Epithelial cell of prostate (primary cell): ENCODE measurements at regions not wholly inside any gene's neighbourhood (a gene's known extent, or its start where the extent isn't known, plus 50 kb on each side); places are given as distances from the start of the nearest gene placed in this dataset.

Source experiments
- DNase-seq: peaks from one replicate; pipeline ENCODE4 v3.0.0-alpha.2; 2011; ENCODE audit warnings: low read depth, low spot score
- H3K27ac ChIP-seq: fragments of 450-650 bp; 2 replicates; pipeline ENCODE4 v1.5.1; 2017; ENCODE audit warnings: mild to moderate bottlenecking

DNA sequence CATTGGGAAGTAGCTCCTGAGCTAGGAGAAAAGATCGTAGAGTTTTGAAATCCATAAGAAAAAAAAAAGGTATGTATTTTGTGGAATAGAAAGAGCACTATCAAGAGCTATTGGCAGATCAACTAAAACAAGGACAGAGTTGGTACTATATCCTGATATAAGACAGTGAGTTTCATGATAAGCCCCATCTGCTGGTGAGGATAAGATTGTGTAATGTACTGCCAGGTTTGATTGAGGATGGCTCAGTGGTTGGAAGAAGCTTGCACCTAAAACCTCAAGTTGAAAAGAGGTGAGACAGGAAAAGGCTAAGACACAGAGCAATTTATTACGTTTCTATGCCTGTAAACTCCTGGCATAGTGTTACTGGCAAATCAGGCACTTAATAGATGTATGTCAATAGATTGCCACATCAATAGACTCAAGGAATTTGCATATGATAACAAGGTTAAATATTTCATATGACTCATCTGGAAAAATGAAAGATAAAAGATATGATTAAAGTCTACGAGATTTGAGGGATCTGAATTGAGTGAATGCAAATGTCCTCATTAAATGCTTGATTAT is 525.6 kb downstream of the FLRT2 start:
- DNase-seq, result no peak
- H3K27ac ChIP-seq, result no peak overlapping the region

DNA sequence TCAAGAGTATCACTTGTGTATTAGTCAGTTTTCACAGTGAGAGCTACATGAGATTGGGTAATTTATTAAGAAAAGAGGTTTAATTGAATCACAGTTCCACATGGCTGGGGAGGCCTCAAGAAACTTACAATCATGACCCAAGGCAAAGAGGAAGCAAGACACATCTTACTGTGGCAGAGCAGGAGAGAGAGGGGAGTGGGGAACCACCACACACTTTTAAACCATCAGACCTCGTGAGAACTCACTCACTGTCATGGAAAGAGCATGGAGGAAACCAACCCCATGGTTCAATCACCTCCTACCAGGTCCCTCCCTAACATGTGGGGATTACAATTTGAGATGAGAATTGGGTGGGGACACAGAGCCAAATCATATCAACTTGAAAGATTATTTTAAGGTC is 522.9 kb downstream of the FLRT2 start:
- DNase-seq, result no peak
- H3K27ac ChIP-seq, result no peak overlapping the region

DNA sequence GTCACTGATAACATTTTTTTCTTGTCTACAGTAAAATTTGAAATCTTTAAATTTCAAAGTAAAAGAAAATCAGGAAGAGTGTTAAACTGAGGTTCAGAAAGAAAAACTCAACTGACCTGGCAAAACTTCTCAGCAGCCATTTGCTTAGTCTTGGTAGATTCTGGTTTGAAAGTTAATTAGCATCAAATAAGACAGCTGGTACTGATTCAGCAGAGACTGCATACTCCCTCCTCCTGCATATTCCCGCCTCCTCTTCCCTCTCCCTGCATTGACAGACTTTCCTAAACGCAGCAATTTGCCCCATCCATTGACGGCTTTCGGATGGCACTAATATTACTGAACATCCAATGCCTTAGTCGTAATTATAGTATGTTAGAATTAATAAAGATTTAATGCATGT is 520.8 kb downstream of the FLRT2 start:
- DNase-seq, result no peak
- no peak overlapping the region for H3K27ac ChIP-seq

DNA sequence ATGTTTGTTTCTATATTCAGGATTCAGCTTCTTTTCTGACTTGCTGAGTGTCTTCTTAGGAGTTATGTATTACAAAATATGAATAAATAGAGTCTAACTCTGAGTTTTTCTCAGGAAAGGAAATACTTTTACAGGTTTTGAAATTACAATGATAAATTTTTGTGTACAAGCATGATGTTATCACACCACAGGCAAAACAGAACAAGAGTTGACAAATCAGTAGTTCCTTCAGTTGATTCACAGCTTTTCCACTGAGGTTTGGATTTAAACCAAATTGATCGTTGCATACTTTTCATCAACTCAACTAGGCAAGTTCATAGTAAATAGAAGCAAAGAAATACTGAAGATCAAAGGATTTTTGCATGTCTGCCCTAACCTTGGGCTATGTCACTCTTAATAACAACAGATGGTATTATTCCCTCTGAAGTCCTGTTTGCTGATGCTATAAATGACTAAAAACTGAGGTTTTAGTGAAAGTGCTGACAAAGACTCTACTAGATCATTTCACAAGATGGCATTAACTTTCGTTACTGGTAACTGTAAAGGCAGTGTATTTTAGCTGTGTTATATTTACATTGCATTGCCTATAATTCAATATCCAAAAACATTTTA is 520.2 kb downstream of the FLRT2 start:
- no peak for DNase-seq
- no peak overlapping the region for H3K27ac ChIP-seq

DNA sequence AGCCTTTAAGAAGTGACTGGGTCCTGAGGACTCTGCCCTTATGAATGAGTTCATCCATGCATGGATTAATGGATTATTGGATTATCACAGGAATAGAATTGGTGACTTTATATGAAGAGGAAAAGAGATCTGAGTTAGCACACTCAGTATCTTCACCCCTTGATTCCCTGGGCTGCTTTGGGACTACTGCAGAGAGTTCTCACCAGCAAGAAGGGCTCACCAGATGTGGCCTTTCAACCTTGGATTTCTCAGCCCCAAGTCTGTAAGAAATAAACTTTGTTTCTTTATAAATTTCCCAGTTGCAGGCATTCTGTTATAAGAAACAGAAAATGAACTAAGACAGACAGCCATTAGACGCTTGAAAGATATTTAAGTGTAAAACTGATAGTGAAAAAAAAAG is 509.2 kb downstream of the FLRT2 start:
- DNase-seq, result no peak
- no peak overlapping the region for H3K27ac ChIP-seq

DNA sequence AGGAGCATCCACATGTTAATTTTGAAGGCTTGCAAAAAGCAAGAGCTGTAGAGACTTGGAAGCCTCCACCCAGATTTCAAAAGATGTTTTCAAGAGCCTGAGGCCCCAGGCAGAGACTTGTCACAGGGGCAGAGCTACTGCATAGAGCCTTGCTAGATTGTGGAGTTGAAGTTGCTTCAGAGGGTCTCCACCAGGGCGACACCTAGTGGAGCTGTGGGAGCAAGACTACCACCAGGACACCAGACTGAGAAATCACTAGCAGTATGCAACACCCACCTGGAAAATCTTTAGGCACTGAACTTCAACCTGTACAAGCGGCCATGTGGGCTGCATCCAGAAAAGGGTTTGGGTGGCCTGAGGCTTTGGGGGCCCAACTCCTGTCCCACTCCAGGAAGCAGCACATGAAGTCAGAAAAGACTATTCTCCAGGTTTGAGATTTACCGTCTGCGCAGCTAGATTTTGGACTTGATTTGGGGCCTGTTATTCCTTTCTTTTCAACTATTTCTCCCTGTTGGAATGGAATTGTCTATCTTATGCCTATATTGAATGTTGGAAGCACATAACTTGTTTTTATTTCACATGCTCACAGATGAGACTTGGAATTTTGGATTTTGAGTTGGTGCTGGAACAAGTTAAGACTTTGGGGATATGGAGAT is 508.6 kb downstream of the FLRT2 start:
- peak; percentile 14 for DNase-seq
- no peak overlapping the region for H3K27ac ChIP-seq

DNA sequence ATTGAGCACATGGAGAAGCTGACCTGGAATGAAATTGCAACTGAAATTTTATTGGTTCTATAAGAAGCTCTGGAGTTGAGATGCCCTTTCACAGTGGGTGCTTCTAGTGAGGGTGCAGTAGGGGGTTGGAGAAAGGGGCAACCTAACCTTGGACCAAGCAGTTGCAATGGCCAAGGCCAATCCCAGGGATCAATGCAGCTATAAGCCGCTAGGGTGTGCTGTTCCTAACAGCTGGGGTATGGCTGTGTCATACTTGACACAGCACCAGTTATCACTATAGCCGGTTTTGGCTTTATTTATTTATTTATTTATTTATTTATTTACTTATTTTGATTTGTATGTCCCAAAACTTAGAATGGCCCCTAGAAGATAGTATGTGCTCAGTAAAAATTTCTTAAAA is 505.9 kb downstream of the FLRT2 start:
- no peak for DNase-seq
- H3K27ac ChIP-seq, result no peak overlapping the region

DNA sequence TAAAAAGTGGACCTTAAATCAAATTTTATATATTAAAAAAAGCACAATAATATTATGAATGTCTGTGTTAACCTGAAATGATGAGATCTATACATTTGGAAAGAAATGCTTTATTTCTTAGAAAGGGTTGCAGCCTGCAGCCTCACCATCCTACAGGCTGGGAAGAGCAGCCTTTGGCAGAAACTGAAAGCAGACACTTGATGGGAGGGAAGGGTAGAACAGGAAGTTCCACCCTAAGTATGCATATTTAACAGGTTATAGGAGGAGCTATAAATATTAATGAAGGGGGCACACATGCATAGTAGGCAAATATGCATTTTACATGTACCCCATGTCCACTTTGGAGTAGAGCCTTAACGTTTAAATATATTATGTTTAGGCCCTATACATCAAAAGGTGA is 498.0 kb downstream of the FLRT2 start:
- H3K27ac ChIP-seq, result no peak overlapping the region
- no peak for DNase-seq

DNA sequence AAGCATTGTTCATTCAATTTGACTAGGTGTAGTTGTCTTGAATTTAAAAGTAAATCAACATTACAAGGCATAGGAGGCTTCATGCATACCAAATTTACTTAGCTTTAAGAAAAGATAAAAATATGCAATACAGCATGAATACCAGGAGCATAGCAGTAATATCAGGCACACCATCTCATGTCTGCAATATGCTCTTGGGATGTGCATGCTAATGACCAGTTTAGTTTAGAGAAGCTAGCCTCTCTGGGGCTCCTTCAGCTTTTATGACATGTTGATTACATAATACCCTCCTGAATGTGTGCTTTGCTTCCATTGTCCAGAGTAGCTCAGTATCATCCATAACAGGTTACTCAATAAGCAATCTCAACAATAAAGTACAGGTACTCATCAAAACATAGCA is 497.2 kb downstream of the FLRT2 start:
- no peak overlapping the region for H3K27ac ChIP-seq
- DNase-seq, result no peak

DNA sequence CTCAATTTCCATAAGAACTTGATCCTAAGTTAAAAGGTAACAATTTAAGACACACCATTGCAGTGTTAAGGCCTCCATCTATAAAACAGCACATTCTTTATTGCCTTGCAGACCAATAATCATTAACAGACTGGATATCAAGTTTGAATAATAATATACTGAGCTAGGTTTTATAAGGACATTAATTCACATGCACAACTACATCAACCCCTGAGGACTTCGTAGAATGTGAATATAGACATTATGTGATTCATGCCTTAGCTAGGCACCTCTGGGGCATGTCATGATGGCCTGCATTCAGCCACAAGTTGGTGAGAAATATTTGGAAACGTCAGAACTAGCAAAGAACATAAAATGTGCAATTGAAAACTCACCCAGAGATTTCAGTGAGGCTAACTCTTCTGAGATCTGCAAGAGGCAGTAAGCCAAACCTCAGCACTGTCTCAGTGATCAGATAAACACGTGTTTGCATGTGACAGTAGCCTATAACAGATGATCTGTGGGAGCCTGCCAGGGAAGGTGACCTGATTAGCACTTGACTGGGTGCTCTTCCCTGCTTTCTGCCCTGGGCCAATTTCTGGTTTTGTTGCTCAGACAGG is 492.2 kb downstream of the FLRT2 start:
- no peak for DNase-seq
- H3K27ac ChIP-seq, result no peak overlapping the region

DNA sequence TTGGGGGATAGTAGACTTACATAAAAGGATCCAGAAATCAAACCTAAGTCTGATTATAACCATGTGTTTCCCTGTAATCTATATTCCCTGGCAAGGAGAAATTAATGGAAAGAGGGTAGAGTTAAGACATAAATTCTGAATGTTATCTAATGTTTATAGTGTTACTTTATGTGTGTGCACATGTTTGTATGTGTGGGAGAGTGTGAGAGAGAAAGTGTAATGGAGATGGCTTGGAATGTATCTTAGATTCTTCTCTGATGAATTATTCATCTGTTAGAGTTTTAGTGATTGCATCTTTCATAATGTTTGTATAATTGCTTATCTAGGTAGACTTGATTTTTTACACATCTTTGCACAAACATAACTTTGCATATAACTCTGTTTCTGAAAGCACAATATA is 490.9 kb downstream of the FLRT2 start:
- H3K27ac ChIP-seq, result no peak overlapping the region

DNA sequence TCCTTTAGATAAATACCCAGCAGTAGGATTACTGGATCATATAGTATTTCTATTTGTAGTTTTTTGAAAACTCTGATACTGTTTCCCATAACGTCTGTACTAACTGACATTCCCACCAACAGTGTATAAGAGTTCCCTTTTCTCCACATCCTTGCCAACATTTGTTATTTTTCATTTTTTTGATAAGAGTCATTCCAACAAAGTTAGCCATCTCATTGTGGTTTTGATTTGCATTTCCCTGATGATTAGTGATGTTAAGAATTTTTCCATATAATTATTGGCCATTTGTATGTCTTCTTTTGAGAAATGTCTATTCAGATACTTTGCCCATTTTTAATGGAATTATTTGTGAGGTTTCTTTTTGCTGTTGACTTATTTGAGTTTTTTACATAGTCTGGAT is 486.0 kb downstream of the FLRT2 start:
- H3K27ac ChIP-seq, result no peak overlapping the region
- DNase-seq, result no peak

More for the DNA sequence above, 490.9 kb downstream of the FLRT2 start:
- DNase-seq, result no peak

DNA sequence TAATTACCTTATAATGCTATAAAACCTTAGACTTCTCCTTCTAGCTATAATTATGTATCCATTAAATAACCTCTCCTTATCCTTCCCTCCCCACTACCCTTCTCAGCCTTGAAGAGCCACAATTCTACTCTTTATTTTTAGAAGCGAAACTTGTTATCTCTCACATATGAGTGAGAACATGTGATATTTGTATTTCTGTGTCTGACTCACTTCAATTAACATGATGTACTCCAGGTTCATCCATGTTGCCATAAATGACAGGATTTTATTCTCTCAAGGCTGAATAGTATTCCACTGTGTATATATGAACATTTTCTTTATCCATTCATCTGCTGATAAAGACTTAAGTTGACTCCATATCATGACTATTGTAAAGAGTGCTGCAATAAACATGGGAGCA is 485.6 kb downstream of the FLRT2 start:
- no peak overlapping the region for H3K27ac ChIP-seq

DNA sequence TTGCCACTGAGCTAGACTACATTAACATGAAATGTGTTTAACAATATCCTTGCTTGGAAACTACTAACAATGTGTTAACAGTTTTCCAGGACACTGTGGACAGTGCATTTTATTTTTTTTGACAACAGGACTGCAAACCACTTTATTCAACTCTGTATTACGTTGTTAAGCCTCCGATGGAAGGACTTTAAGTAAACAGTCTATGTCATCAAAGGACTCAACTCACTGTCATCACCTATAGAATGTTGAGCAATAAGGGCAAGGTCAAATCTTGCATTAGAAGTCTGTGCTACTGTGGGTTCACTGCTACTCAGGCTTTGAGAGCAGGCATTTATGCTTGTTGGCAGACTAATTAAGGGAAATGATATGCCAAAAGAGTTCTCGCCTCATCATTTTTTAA is 483.7 kb downstream of the FLRT2 start:
- DNase-seq, result no peak
- H3K27ac ChIP-seq, result no peak overlapping the region

More for the DNA sequence above, 485.6 kb downstream of the FLRT2 start:
- no peak for DNase-seq

DNA sequence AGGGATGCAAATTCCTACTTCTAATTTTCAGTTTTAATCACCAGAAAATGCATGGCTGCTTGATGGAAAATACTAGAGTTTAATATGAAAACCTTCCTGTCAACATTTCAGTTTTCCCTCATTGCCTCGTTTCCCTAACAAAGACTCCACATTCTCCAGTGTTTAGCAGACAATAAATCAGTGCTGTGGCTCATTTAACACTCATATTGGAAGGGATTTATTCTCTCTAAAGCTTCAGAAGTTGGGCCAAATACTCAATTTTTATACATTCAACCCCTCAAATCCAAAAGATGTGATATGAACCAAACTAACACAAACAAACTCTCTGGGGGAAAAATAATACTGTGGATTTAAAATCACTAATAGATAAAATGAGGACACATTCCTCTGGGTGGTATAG is 482.5 kb downstream of the FLRT2 start:
- DNase-seq, result no peak
- H3K27ac ChIP-seq, result no peak overlapping the region

DNA sequence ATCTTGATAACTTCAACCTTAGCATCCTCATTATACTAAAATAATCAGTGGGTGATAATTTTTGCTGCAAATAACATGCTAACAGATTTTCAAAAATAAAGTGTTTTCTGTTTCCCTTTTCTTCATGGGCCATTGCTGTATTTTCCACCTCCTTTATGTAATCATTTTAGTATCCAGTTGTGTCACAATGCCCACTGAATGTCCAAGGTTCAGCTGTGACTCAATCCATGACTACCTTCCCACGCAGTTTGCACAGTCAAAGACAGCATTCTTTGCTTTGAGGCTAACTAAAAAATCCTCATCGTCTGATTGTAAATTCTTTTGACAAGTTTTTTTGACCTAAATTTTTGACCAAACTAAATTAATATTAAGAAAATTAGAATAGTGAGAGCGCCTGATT is 474.1 kb downstream of the FLRT2 start:
- no peak overlapping the region for H3K27ac ChIP-seq
- DNase-seq, result no peak

DNA sequence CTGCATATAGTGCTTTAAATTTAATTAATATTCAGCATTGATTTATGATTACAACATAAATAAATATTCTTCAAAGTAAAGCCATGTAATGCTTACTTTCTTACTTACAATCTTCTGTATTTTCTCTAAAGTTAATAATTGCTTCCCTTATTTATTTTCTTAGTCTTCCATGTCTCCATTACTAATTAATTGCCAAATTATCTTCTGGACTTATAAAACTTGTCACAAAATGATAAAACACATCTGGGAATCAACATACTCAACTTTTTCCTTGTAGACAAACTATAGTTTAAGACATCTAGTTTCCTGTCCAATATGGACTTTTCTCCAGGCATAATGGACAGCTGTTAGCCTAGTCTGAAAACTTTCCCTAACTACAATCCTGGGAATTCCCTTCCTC is 466.6 kb downstream of the FLRT2 start:
- no peak overlapping the region for H3K27ac ChIP-seq
- DNase-seq, result no peak

DNA sequence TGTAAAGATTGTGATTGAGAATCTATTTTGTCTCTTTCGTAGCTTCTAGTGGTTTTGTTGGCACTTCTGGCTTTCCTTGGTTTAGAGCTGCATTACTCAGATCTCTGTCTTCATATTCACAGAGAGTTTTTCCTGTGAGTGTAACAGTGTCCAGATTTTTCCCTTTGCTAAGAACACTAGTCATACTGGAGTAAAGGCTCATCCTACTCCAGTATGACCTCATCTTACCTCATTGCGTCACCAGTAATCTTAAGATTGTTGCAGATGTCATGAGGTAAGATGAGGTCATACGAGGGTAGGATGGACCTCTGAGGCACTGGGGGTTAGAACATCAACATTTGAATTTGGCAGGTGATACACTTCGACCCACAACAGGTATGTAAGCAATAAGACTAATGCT is 461.2 kb downstream of the FLRT2 start:
- DNase-seq, result no peak
- H3K27ac ChIP-seq, result no peak overlapping the region

DNA sequence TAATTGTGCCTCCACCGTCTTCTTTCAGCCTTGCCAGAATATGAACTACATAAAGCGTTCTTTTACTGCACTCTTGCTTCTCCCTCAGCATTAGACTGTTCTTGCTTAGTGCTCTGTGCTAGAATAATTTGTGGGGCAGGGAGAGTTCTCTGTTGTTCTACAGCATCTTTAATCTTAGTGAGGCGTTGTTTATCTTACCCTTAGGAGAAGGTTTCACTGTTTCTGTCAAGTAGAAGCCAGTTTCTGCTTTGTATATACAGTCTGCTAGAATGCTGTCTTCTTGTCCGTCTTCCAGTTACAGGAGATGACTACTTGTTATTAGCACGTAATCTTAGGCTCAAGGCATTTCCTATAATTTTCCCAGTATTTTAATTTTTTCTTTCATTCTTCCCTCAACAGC is 458.0 kb downstream of the FLRT2 start:
- no peak for DNase-seq
- no peak overlapping the region for H3K27ac ChIP-seq

DNA sequence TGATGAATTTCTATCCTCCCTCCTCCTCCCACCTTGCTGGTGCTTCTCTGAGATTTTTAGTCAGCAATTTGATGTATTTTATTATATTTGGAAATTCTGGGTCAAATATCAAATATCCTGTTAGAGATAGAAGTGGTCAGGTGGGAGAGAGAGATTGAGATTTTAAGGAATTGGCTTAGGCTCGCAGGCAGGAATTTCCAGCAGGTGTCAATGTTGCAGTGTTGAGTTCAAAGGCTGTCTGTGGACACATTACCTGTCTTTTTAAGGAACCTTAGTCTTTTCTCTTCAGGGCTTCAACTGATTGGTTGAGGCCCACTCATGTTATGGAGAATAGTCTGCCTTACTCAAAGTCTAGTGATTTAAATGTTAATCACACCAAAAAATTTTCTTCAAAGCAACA is 457.3 kb downstream of the FLRT2 start:
- no peak overlapping the region for H3K27ac ChIP-seq
- no peak for DNase-seq

DNA sequence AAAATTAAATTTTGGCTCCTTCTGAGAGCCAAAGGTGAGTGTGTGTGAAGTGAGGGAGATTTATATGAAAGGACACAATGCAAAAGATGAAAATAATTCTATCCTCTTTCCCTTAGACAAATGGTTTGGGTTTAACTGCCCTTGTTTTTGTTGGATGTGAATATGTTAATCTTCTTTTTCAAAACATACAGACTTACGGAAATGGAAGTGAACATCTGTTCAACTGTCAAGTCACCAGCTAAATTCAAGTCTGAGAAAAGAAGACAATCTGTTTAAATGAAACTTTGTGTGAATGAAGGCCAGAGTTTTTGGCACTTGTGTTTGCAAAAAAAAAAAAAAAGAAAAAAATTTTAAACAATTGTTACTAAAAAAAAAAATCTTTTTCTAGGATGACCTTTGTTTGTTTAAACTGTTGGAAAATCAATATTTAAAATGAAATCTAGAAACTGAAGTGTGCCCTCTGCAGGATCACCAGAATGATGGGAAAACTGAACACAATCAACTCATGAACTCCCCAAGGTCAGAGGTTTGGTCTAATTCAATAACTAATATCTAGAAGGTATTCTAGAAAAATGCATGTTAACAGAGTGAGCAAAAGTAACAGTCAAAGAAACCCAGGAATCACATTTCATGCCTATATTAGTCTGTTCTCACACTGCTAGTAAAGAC is 448.8 kb downstream of the FLRT2 start:
- no peak for DNase-seq
- no peak overlapping the region for H3K27ac ChIP-seq
